ENCODE measurements at regions not wholly inside any gene's neighbourhood (a gene's known extent, or its start where the extent isn't known, plus 50 kb on each side); places are given as distances from the start of the nearest gene placed in this dataset.
"Not testable (repeated sequence)": the region's sequence is repeated elsewhere in the genome, so short reads cannot be mapped to it uniquely, and the experiment has no call there.

DNA sequence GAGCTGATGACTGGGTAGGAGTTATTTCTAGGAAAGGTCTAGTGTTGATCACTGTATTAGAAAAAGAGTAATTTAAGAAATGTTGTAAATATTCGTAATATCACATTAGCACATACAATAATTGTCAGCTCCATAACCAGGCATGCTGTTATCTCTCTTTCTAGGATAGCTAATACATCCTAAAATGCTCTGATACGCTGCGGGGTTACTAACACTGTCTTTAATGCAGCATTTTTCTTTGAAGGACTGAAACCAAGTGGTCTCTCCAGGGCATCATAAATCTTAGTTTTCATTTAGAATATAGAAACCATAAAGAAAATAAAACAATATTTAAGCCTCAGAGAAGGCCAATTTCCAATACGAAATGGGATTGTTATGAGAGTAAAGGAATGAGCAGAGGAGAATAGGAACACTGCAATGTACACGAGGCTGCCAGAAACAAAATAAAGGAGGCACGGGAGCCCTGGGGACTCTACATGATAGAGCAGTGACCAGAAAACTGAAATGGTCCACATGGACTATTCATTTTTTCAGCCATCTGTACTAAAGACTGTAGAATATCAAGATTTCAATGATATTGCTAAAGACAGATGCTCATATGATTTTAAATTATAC lies 1606.7 kb upstream of the AGA start:
- DNase-seq = no peak

DNA sequence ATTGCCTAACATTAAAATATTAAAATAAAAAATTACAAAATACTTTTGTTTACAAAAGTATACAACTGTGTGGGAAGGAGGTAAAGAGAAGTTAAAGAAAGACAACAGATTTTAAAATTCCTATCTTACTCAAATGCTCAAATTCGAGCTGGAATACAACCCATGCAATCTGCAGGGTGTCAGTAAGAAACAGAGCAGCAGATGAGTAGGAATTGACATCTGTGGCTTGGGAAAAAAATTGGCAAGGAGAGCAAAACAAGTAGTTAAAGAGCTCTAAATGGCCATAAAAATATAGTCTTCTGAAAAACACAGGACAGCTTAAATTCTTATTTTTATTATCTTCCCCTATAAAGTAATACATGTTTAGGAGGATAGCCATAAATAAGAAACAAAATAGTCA lies 1609.0 kb upstream of the AGA start:
- no peak for DNase-seq

DNA sequence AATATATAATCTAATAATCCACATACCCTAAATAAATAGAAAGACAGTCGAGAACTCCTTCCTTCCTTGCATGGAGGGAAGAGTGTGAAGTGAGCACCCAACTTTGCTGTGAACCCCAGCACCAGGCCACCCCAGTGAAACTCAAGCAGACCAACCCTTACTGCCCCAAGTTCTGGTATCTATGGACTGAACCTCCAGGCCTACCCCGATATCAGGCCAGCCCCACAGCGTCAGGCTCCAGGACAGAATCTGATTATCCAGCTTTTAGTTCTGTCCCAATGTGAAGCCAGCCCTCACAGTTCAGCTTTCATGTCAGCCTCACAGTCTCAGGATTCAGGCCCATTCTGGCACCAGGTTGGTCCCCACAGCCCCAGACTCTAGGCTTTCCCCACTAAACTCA lies 1617.2 kb upstream of the AGA start:
- no peak for DNase-seq

DNA sequence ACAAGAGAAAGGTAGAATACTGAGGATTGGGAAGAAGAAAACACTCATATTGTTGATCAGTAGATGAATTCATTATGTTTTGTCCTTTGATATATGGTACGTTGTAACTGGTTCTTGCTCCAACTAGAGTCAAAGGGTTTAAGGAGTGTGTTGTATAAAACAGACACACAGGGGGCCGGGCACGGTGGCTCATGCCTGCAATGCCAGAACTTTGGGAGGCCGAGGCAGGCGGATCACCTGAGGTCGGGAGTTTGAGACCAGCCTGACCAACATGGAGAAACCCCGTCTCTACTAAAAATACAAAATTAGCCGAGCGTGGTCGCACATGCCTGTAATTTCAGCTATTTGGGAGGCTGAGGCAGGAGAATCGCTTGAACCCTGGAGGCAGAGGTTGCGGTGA lies 1624.0 kb upstream of the AGA start:
- not testable (repeated sequence) for DNase-seq

DNA sequence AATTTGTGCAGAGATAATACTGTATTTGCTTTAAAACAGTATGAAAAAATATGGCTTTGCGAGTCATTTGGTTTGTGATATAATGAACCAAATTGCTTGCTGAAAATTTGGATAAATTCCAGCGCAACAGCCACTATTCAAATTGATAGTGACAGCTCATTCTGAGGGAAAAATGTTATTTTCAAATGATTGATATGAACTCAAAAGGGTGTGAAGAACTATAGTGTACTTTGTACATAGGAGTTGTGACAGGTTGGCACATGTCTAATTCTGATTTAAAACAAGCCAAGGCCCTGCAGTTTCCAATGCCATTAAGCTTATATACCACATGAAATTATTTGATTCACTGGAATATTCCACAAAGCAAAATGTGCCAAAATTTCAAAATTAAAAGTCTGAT lies 1628.9 kb upstream of the AGA start:
- DNase-seq = no peak

DNA sequence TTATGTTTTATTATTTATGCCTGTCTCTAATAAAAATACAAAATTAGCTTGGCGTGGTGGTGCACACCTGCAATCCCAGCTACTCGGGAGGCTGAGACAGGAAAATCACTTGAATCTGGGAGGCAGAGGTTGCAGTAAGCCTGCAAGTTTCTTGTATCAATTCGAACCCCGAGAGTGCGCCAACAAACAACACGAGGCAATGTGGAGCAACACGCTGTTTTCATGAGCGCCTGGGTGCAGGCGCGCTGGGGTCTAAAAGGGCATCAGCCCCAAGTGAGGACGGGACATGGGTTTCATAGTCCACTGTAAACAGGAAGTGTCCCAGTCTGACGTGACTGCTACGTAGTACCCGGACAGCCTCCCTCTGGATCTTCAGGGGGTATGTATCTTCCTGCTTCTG lies 1634.6 kb upstream of the AGA start:
- no peak for DNase-seq

DNA sequence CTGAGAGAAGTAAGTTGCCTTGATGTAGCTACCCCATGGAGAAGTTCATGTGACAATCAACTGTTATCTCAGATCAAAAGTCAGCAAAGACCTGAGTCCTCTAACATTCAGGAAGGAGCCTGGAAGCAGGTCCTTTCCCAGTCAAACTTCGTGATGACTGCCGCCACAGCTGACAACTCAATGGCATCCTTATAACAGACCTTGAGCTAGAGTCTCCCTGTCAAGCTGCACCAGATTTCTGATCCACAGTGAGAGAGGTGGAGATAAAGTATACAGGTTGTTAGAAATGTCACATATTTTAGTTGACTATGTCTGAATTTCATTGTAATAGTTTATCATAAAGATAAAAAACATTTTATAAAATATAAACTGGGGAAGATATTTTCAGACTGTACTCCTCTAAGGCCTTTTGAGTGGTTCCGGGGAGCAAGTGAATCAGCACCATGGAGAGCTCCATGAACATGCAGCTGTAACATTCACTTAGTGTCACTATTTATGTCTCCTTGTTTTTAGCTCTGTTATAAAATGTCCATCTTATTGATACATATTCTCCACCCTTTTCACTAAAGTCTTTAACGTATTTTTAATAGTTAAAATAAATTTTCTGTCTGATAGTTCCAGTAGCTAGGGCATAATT lies 1653.5 kb upstream of the AGA start:
- no peak for DNase-seq

DNA sequence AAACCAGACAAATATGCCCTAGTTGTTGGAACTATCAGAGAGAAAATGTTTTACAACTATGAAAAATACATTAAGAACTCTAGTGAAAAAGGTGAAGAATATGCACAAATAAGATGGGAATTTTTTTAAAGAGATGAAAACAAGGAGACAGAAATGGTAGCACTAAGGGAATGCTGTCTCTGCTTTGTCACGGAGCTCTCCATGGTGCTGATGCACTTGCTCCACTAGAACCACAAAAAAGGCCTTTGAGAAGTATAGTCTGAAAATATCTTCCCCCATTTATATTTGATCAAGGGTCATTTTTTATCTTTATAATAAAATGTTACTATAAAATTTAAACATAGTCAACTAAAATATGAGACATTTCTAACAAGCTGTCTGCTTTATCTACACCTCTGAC lies 1655.5 kb upstream of the AGA start:
- no peak for DNase-seq

DNA sequence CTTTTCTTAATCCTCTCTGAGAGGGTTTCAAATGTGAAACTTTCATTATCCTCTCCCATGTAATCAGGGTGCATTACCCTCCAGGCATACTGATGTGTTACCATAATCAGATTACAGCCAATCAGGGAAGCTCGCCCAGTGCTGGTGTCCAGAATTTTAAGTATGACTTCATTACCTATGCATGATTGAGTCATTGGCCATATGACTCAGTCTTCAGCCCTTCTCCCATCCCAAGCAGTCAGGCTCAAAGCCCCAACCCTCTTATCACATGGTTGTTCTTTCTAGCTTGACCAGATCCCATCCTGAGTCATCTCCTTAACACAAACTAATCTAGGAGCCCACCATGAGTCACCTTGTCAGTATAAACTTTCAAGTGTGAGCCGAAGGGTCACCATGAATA lies 1668.1 kb upstream of the AGA start:
- no peak for DNase-seq

DNA sequence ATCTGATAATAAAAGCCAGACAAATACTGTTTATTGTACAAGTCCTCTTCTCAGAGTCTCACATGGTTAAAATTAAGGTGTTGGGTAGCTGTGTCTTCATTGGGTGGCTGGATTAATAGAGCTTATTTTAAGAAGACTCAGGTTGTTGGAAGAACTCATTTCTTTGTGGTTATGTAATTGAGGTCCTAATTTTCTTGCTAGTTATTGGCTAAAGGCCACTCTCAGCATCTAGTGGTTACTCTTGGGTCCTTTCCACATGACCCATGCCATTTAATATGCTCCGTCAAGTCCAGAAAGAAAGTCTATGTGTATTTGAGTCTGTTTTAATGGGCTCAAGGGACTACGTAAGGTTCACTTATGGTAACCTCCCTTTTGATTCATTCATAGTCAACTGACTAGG lies 1668.6 kb upstream of the AGA start:
- DNase-seq = no peak

DNA sequence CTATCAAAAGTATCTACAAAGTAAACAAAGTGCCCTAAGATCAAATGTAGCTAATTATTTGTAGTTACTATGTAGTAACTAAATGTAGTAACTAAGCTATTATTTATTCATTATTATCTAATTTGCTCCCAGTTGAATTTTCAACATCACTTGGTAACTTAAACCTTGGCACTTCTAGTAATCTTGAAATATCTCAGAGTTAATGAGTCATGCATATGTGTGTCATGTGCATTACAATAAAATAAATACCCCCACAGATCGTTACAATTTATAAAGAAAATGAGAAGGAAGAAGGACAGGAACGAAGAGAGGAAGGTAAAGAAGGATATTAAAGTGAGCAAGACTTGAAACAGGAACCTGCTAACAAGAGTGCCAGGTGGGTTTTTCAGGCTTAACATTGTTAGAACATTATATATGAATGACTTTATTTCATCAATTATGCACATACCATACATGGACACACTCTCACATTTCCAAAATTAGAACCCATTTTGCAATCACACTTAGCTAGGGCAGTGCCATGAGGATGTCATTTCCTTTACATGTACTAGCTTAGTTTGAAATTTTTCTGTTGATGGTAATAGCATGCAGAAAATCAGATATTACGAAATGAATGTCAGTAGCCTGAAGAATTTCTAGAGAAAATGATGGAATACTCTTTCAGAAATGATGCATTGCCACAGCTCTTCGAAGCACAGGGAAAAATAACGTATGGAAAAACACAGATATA lies 1670.4 kb upstream of the AGA start:
- no peak for DNase-seq

DNA sequence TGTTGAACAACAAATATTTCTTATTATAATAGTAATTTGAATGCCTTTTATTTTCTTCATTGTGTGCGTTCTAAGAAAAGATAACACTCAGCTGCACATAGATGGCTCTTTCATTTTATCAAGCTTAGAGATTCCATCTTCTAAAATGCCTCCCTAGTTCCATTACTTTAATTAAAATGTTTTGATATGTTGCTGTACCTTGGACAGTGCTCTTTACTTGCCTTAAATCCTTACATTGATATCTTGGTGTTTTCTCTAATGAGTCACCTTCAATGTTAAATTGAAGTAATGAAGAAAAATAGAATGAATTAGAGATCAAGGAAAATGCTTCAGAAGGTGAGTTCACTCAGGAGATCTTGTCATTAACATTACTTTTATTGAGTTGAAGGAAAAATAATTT lies 1672.4 kb upstream of the AGA start:
- no peak for DNase-seq

DNA sequence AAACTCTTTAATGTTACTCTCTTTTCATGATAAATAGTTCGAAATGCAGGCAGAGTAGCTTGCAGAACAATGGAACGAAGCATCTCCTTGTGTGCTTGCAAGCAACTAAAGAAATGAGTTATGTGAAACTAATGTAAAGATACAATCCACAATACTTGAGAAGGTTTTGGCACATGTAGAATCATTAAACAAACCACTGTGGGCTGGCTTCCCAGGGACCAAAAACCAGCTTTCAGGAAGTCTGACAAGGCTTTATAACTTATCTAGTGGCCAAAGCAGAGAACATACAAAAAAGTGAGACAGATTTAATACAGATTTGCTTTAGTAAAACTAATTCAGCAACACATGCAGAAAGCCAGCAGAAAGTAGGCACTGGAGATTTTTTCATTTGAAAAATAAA lies 1673.8 kb upstream of the AGA start:
- DNase-seq = no peak

DNA sequence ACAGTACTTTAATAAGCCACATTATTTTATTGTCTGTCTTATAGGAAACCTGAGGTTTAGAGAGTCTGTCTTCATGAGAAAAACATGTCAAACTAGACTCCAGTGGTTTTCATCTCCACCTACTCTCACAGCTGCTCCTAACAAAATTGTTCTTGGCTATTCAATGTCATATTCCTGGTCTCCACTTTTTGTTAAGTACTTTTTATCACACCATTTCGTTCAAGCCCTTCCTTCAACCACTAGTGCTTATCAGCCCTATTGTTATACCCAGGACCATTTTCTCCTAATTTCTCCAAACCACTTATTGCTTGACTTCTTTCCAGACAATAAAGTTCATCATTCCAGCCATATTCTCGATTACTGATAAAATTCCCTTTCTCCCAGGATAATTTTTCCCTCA lies 1674.3 kb upstream of the AGA start:
- no peak for DNase-seq

DNA sequence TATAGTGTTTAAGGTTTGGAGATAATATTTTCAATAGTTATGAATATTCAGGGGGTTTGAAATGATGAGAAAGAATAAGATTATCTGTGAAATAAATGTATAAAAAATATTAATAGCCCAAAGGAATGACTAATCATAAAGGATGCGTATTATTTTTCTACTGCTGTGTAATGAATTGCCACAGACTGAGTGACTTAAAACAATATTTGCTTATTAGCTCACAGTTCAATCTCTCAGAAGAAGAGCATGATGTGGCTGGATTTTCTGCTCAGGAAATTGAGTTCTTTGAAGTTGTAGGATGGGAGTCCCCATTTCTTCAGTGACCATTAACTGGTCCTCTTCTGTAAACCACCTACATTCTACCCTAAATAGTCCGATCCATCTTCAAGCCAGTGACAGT lies 1680.8 kb upstream of the AGA start:
- DNase-seq = no peak

DNA sequence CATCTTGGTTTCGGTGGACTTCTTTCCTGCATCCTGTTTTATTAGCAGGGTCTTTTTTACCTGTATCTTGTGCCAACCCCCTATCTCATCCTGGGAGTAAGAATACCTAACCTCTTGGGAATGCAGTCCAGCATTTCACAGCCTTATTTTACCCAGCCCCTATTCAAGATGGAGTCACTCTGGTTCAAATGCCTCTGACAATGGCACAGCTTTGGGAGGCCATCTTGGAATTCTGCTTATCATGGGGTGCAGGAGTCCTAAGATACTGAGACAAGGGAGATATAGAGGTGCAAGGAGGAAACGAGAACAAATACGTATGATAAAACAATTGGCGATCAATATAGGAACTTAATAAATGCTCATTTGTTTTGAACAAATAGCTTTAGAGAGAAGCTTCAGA lies 1682.2 kb upstream of the AGA start:
- no peak for DNase-seq

DNA sequence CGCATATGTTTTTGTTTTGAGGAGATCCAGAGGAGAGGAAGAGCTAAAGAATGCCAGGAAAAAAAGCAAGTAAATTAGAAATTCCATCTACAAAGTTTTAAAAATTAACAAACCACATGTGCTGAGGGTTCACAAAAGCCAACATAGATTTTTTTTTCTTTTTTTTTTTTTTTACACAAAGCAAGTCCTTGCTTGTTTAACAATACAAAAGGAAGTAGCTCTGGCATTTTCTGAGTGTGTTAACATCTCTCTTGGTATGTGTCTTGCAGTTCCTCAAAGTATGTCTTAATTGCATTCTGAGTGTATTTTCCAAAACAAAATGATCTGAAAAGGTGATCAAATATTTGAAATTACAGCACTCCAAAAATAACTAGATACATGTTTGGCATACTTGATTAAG lies 1682.7 kb upstream of the AGA start:
- DNase-seq = no peak

DNA sequence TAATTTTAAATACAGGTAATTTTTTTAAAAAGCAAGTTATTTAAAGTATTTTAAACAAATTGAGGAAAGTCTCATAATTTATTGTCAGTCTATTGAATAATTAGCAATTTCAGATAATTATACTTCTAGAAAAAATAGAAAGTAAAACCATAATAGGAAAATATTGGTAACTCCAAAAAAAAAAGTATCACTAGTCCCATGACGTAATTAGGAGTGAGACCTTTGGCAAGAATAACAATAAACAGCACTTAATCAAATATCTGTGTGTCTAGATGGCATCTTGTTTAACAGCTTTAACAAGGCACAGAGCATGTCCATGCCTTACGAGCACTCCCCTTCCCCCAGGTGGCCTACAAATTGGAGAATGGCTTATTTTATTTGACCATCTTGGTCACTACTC lies 1683.6 kb upstream of the AGA start:
- DNase-seq = no peak

DNA sequence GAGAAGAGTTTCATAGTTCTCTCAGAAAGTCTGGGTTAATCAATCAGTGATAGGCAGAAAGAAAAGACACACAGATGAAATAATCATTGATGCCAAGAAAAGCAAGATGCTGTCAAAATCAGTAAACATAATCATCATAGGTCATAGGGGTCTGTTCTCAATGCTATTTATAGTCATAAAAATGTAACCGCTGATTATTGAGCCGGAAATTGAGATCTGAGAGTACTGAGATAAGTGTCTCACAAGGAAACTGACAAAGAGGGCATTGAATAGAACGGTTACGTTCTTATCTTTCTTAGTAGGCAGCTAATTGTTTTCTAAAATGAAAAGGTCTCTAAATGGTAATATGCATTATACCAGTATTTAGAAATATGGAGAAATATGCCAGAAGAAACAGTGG lies 1686.1 kb upstream of the AGA start:
- DNase-seq = no peak

DNA sequence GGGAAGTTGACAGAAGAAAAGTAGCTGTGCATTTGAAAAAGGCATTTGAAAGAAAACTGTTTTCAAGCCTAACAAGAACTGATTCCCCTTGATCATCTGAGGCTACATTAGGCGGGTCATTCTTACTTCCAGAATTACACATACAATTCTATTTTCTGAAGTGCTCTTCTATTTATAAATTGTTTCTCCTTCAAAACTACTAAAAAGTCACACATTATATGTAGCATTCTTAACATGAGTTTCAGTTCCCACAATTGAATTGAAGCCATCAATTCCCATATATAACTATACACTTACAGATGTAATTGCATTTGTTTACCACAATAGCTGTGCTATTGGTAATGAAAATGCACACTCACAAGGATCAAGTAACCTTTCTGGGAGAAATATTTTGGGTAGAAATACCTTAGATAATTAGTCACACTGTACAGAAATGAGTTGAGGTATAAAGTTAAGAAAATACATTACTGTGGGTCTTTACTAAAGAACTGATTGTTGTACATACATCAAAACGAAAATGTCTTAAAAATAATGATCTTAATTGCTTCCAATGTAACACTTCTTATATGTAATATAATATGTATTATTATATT lies 1688.0 kb upstream of the AGA start:
- no peak for DNase-seq

DNA sequence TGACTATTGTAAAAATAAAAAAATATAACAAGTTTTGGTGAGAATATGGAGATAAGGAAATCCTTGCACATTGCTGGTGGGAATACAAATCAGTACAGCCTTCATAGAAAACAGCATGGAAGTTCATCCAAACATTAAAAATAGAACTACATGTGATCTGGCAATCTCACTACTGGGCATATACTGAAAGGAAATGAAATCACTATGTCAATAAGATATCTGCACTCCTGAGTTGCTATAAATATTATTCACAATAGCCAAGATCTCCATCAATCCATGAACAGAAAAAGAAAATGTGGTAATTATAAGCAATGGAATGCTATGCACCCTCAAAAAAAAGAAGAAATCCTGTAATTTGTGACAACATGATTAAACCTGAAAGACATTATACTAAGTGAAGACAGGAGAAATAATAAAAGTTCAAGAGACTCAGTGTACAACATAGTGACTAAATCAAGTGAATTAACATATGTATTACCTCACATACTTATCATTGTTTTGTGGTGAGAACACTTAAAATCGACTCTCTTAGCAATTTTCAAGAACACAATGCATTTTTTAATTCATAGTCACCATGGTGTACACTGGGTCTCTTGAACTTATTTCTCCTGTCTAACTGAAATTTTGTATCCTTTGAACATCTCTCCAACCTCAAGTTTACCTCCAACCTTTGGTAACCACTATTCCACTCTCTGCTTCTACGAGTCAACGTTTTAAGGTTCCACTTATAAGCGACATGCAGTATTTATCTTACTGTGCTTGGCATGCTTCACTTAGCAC lies 1703.7 kb upstream of the AGA start:
- no peak for DNase-seq

DNA sequence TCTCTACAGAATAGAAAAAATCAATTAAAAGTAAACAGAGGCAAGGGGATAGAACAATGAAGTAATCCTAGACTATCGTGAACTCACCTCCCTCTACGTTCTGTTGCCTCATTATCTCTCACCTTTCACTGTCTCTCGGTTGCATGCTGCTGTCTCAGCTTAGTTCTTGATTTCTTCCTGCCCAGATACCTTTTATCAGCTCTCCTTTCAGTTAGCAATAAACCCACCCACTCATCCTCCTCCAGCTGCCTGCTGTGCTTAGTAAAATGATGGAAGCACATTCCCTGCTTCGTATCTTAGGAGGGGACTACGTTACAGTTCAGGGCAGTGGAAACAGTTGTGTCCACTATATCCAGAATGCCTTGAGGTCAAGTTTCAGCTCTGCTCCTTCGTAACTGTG lies 1709.5 kb upstream of the AGA start:
- DNase-seq = no peak

DNA sequence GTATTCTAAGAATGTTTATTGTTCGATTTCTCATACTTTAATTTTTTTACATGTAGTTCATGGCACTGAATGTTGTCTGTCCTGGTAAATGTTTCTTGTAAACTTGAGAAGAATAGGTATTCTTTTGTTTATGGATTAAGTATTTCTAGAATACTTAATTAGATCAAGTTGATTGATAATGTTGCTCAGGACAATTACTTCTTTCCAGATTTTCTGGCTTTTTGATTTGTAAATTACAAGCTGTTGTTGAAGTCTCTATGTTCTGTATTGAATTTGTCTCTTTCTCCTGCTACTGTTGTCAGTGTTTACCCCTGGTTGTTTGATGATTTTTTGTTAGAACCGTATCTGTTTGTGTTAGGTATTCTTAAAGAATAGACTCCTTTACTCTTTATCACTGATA lies 1720.9 kb upstream of the AGA start:
- no peak for DNase-seq

Measured in CD4-positive, alpha-beta T cell treated with Interleukin-10 for 1 hour (primary cell).